ENCODE measurements at regions not wholly inside any gene's neighbourhood (a gene's known extent, or its start where the extent isn't known, plus 50 kb on each side); places are given as distances from the start of the nearest gene placed in this dataset.

DNA sequence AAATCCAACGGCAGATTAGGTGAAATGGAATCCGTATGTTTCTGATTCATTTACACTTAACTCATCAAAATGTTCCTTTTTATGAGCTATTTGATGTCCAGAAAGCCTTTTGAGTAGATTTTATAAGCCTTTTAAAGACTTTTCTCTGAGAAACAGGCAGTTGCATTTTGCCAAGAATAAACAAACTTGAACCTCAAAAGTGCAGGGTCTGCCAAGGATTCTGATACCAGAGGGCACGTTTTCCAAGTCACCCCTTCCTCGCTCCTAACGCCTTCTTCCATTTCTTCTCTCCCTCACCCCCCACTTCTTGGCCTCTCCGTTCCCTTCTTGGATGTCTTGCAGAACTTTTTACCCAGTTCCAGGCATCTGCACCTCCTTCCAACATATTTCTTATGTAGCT is 200.6 kb upstream of the TBX3 start:
- TF ChIP-seq, protein P1, sequence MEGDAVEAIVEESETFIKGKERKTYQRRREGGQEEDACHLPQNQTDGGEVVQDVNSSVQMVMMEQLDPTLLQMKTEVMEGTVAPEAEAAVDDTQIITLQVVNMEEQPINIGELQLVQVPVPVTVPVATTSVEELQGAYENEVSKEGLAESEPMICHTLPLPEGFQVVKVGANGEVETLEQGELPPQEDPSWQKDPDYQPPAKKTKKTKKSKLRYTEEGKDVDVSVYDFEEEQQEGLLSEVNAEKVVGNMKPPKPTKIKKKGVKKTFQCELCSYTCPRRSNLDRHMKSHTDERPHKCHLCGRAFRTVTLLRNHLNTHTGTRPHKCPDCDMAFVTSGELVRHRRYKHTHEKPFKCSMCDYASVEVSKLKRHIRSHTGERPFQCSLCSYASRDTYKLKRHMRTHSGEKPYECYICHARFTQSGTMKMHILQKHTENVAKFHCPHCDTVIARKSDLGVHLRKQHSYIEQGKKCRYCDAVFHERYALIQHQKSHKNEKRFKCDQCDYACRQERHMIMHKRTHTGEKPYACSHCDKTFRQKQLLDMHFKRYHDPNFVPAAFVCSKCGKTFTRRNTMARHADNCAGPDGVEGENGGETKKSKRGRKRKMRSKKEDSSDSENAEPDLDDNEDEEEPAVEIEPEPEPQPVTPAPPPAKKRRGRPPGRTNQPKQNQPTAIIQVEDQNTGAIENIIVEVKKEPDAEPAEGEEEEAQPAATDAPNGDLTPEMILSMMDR (IDR thresholded peaks at IDR 0.05), result no peak
- TF ChIP-seq MAX (IDR thresholded peaks at IDR 0.05; ENCODE audit: low read depth), result no peak
- TF ChIP-seq RXRA (IDR thresholded peaks at IDR 0.05; ENCODE audit: borderline replicate concordance, low read depth), result no peak
- TF ChIP-seq JUND (IDR thresholded peaks at IDR 0.05), result no peak
- TF ChIP-seq EZH2phosphoT487 (IDR thresholded peaks at IDR 0.05; ENCODE audit: borderline replicate concordance, low read depth), result no peak
- no peak for TF ChIP-seq RAD21 (IDR thresholded peaks at IDR 0.05; ENCODE audit: low read length)

Data from SK-N-SH (cell line).